ENCODE measurements at regions not wholly inside any gene's neighbourhood (a gene's known extent, or its start where the extent isn't known, plus 50 kb on each side); places are given as distances from the start of the nearest gene placed in this dataset.
"Not testable (repeated sequence)": the region's sequence is repeated elsewhere in the genome, so short reads cannot be mapped to it uniquely, and the experiment has no call there.

DNA sequence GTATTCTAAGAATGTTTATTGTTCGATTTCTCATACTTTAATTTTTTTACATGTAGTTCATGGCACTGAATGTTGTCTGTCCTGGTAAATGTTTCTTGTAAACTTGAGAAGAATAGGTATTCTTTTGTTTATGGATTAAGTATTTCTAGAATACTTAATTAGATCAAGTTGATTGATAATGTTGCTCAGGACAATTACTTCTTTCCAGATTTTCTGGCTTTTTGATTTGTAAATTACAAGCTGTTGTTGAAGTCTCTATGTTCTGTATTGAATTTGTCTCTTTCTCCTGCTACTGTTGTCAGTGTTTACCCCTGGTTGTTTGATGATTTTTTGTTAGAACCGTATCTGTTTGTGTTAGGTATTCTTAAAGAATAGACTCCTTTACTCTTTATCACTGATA is 1720.9 kb upstream of the AGA start:
- no peaks in the 10 kb centered on the region for H3K27me3 ChIP-seq (ENCODE audit: insufficient read depth, poor library complexity, severe bottlenecking)
- no peak overlapping the region for H3K4me3 ChIP-seq (replicated peaks; ENCODE audit: insufficient read depth, low read length)
- no peak for TF ChIP-seq SPI1 (IDR thresholded peaks at IDR 0.05; ENCODE audit: borderline replicate concordance, low read depth)
- no peak for DNase-seq (ENCODE audit: low read depth in 1 of 2, low spot score in 1 of 2)
- no peak overlapping the region for H3K27ac ChIP-seq (replicated peaks)

DNA sequence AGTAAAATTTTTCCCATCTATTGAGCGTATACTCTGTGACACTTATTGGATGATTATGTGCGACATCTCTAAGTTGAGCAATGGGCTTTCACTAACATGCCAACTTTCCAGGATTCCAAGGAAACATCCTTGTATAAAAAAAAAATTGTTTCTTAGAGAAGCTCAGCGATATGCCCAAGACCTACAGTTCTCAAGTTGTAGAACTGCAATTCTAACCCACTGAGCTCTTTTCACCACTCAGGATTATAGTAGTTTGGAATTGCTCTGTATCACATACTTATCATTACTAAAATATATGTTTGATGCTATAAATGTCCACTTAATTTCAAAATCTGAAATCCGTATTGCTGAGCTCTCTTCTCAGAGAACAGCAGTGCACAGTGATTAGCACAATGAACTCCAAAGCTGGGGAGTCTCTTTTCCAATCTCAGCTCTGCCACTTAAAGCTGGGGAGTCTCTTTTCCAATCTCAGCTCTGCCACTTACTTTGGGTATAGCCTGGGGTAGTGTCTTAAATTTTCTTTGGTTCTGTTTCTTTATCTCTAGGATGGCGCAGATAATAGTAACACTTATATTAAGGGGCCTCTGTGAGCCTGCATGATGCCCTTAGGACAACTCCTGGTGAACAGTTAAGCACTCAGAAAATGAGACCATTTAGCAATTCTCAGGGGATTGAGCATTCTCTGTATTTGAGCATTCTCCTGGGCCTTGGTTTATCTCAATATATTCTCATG is 1722.2 kb upstream of the AGA start:
- no peak overlapping the region for H3K27ac ChIP-seq (replicated peaks)
- TF ChIP-seq, protein P1, sequence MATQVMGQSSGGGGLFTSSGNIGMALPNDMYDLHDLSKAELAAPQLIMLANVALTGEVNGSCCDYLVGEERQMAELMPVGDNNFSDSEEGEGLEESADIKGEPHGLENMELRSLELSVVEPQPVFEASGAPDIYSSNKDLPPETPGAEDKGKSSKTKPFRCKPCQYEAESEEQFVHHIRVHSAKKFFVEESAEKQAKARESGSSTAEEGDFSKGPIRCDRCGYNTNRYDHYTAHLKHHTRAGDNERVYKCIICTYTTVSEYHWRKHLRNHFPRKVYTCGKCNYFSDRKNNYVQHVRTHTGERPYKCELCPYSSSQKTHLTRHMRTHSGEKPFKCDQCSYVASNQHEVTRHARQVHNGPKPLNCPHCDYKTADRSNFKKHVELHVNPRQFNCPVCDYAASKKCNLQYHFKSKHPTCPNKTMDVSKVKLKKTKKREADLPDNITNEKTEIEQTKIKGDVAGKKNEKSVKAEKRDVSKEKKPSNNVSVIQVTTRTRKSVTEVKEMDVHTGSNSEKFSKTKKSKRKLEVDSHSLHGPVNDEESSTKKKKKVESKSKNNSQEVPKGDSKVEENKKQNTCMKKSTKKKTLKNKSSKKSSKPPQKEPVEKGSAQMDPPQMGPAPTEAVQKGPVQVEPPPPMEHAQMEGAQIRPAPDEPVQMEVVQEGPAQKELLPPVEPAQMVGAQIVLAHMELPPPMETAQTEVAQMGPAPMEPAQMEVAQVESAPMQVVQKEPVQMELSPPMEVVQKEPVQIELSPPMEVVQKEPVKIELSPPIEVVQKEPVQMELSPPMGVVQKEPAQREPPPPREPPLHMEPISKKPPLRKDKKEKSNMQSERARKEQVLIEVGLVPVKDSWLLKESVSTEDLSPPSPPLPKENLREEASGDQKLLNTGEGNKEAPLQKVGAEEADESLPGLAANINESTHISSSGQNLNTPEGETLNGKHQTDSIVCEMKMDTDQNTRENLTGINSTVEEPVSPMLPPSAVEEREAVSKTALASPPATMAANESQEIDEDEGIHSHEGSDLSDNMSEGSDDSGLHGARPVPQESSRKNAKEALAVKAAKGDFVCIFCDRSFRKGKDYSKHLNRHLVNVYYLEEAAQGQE (IDR thresholded peaks at IDR 0.05; ENCODE audit: insufficient replicate concordance, low read depth): no peak
- TF ChIP-seq, protein P2, sequence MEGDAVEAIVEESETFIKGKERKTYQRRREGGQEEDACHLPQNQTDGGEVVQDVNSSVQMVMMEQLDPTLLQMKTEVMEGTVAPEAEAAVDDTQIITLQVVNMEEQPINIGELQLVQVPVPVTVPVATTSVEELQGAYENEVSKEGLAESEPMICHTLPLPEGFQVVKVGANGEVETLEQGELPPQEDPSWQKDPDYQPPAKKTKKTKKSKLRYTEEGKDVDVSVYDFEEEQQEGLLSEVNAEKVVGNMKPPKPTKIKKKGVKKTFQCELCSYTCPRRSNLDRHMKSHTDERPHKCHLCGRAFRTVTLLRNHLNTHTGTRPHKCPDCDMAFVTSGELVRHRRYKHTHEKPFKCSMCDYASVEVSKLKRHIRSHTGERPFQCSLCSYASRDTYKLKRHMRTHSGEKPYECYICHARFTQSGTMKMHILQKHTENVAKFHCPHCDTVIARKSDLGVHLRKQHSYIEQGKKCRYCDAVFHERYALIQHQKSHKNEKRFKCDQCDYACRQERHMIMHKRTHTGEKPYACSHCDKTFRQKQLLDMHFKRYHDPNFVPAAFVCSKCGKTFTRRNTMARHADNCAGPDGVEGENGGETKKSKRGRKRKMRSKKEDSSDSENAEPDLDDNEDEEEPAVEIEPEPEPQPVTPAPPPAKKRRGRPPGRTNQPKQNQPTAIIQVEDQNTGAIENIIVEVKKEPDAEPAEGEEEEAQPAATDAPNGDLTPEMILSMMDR (IDR thresholded peaks at IDR 0.05; ENCODE audit: insufficient read depth, low read length): no peak
- TF ChIP-seq SPI1 (IDR thresholded peaks at IDR 0.05; ENCODE audit: borderline replicate concordance, low read depth) (no peak), GABPA (IDR thresholded peaks at IDR 0.05; ENCODE audit: low read depth) (no peak)
- DNase-seq (ENCODE audit: low read depth in 1 of 2, low spot score in 1 of 2): no peak
- no peak overlapping the region for H3K4me3 ChIP-seq (replicated peaks; ENCODE audit: insufficient read depth, low read length)
- H3K27me3 ChIP-seq (ENCODE audit: insufficient read depth, poor library complexity, severe bottlenecking): no peaks in the 10 kb centered on the region

- Histone ChIP-seq H3K4me3 (replicated peaks; ENCODE audit: insufficient read depth, low read length) (no peak overlapping the region), H3K27me3 (ENCODE audit: insufficient read depth, poor library complexity, severe bottlenecking) (no peaks in the 10 kb centered on the region), H3K27ac (replicated peaks) (no peak overlapping the region)
- DNase-seq (ENCODE audit: low read depth in 1 of 2, low spot score in 1 of 2): no peak
- TF ChIP-seq, protein P2 (IDR thresholded peaks at IDR 0.05; ENCODE audit: insufficient read depth, low read length): no peak
- TF ChIP-seq SPI1 (IDR thresholded peaks at IDR 0.05; ENCODE audit: borderline replicate concordance, low read depth) (no peak), POLR2AphosphoS5 (IDR thresholded peaks at IDR 0.05; ENCODE audit: low read depth) (no peak), GABPA (IDR thresholded peaks at IDR 0.05; ENCODE audit: low read depth) (no peak)
- TF ChIP-seq, protein P1 (IDR thresholded peaks at IDR 0.05; ENCODE audit: insufficient replicate concordance, low read depth): no peak
These were observed 1722.9 kb upstream of the AGA start for GRCh38 chr4:179165000-179165738.

- no peaks in the 10 kb centered on the region for H3K27me3 ChIP-seq (ENCODE audit: insufficient read depth, poor library complexity, severe bottlenecking)
- no peak for DNase-seq (ENCODE audit: low read depth in 1 of 2, low spot score in 1 of 2)
- H3K4me3 ChIP-seq (replicated peaks; ENCODE audit: insufficient read depth, low read length): no peak overlapping the region
- H3K27ac ChIP-seq (replicated peaks): no peak overlapping the region
- TF ChIP-seq SPI1 (IDR thresholded peaks at IDR 0.05; ENCODE audit: borderline replicate concordance, low read depth) (no peak), POLR2AphosphoS5 (IDR thresholded peaks at IDR 0.05; ENCODE audit: low read depth) (no peak)
- TF ChIP-seq, protein P2 (IDR thresholded peaks at IDR 0.05; ENCODE audit: insufficient read depth, low read length): no peak
These were observed 1723.6 kb upstream of the AGA start for GRCh38 chr4:179165862-179166261.

GRCh38 chr4:179170308-179170707 is 1728.1 kb upstream of the AGA start:
- not testable (repeated sequence) for H3K27ac ChIP-seq (replicated peaks); H3K4me3 ChIP-seq (replicated peaks; ENCODE audit: insufficient read depth, low read length); DNase-seq (ENCODE audit: low read depth in 1 of 2, low spot score in 1 of 2); H3K27me3 ChIP-seq (ENCODE audit: insufficient read depth, poor library complexity, severe bottlenecking)

All from HL-60 (cell line).